NB4 (cell line): ENCODE measurements at regions not wholly inside any gene's neighbourhood (a gene's known extent, or its start where the extent isn't known, plus 50 kb on each side); places are given as distances from the start of the nearest gene placed in this dataset.
"Not testable (repeated sequence)": the region's sequence is repeated elsewhere in the genome, so short reads cannot be mapped to it uniquely, and the experiment has no call there.

Experiments used
- DNase-seq: peaks from one replicate; pipeline ENCODE4 v3.0.0; 2010; ENCODE audit warnings: low read depth
- H3K4me3 ChIP-seq: one replicate; pipeline ENCODE4 v1.5.1; 2011; ENCODE audit warnings: mild to moderate bottlenecking, low read depth, low read length, moderate library complexity
- MYC ChIP-seq: IDR thresholded peaks from 2 replicates; pipeline ENCODE4 v1.6.1; 2011; ENCODE audit warnings: low read depth, low read length
- POLR2A ChIP-seq: IDR thresholded peaks from 2 replicates; pipeline ENCODE4 v1.6.1; 2011; ENCODE audit warnings: mild to moderate bottlenecking; ENCODE audit not compliant: insufficient read length; ENCODE audit errors: extremely low read depth
- TF ChIP-seq, protein P1 (sequence below): IDR thresholded peaks from one replicate; pipeline ENCODE4 v1.5.1; 2012; ENCODE audit warnings: low read depth, low read length
- TF ChIP-seq, protein P2 (sequence below): IDR thresholded peaks from 2 replicates; pipeline ENCODE4 v1.6.1; 2011; ENCODE audit warnings: low read depth, low read length

DNA sequence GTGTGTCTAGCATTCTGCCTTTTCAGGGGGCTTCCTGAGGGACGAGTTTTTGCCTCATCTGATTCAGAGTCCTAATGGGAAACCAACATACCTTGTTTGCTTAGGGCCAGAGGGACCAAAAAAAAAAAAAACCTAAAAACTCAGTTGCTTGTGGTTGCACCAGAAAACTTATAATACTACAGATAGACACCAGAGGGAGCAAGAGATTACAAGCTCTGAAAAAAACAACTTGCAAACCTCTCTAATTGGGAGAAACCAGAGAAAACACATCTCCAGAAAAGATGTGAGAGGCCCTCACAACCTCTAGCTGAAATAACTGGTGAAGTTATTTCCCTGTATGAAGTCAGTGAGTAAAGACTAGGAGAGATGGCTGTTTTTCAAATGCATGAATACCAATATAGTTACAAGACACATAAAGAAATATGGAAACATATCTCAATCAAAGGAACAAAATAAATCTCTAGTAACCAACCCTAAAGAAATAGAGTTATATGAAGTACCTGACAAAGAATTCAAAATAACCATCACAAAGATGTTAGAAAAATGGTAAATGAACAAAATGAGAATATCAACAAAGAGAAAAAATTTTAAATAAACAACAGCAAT, 233.7 kb upstream of the NFIA start:
- DNase-seq: peak; percentile 24
- no peak overlapping the region for H3K4me3 ChIP-seq
- TF ChIP-seq POLR2A: no peak
- TF ChIP-seq, protein P1, sequence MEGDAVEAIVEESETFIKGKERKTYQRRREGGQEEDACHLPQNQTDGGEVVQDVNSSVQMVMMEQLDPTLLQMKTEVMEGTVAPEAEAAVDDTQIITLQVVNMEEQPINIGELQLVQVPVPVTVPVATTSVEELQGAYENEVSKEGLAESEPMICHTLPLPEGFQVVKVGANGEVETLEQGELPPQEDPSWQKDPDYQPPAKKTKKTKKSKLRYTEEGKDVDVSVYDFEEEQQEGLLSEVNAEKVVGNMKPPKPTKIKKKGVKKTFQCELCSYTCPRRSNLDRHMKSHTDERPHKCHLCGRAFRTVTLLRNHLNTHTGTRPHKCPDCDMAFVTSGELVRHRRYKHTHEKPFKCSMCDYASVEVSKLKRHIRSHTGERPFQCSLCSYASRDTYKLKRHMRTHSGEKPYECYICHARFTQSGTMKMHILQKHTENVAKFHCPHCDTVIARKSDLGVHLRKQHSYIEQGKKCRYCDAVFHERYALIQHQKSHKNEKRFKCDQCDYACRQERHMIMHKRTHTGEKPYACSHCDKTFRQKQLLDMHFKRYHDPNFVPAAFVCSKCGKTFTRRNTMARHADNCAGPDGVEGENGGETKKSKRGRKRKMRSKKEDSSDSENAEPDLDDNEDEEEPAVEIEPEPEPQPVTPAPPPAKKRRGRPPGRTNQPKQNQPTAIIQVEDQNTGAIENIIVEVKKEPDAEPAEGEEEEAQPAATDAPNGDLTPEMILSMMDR: peak; percentile 10
- TF ChIP-seq, protein P2, sequence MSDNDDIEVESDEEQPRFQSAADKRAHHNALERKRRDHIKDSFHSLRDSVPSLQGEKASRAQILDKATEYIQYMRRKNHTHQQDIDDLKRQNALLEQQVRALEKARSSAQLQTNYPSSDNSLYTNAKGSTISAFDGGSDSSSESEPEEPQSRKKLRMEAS: no peak
- no peak for TF ChIP-seq MYC

DNA sequence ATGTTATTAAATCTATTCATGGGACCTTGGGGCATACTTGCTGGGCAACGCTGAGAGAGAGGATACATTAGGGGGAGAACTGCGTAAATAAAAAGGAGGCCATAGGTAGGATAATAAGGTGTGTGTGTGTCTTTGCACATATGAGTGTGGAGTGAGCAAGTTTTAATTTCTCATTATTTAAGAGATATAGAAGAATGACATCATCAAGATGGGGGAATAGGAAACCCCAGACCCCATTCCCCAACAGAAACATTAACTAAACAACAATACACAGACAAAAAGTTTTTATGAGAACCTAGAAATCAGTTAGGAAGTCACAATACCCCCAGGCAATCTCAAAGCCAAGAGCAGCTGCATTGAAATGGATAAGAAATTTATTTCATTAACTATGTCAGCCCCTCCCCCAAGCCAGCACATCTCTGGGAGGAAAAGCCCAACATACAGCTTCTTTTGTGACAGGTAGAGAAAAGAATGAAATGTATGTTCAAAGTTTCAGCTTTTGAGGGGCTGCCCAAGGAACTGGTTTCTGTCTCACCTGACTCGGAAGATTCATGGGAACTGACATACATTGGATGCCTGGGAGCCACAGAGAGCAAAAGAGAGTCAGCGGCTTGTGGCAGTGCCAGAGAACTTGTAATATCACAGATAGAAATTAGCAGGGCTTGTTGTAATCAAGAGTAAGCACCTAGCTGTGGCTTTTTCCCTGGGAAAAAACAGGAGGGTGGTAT, 234.3 kb upstream of the NFIA start:
- no peak overlapping the region for H3K4me3 ChIP-seq
- TF ChIP-seq MYC (no peak), POLR2A (no peak)
- TF ChIP-seq, protein P2: no peak
- TF ChIP-seq, protein P1: no peak
- DNase-seq: no peak

DNA sequence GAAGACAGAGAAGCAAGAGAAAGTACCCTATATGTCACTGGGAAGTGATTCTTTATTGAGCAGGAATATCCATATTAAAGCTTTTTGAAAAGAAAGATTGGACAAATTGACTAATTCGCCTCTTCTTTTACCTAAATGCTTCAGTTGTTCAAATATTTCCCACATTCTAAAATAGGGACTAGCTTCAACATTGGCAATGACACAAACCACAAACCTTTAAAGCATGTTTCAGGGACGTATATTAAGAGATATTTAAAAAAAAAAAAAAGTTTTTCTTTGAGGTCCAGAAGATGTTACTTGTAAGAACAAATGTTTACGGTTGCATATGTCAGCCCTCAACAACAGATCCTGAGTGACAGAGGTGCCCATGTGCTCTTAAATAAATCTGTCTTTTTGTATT, 235.0 kb upstream of the NFIA start:
- DNase-seq: no peak
- TF ChIP-seq, protein P2: no peak
- TF ChIP-seq POLR2A (no peak), MYC (no peak)
- TF ChIP-seq, protein P1: no peak
- no peak overlapping the region for H3K4me3 ChIP-seq

DNA sequence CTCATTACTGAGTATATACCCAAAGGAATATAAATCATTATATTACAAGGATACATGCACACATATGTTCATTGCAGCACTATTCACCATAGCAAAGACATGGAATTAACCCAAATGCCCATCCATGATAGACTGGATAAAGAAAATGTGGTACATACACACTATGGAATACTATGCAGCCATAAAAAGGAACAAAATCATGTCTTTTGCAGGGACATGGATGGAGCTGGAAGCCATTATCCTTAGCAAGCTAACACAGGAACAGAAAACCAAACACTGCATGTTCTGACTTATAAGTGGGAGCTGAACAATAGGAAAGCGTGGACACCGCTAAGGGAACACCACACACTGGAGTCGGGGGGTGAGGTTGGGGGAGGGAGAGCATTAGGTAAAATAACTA, 236.7 kb upstream of the NFIA start:
- DNase-seq, H3K4me3 ChIP-seq: not testable (repeated sequence)

DNA sequence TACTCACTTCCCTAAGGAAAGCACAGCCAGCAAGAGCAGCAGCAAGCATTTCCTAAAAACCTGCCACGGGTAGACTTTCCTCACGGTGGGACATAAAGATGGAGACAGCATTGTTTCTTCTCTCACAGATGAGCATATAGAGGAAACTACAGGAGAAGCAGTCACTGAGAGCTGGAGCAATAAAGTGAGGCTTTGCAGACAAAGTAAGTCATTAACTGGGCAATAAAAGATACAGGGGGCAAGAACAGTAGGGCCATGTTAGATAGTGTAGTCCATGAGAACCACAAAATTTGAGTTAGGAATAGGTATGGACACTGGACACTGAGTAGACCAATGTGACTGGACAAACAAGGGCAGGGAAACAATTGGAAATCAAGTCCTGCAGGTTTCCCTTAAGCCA, 240.1 kb upstream of the NFIA start:
- DNase-seq: no peak

More for the DNA sequence above, 240.1 kb upstream of the NFIA start:
- H3K4me3 ChIP-seq: no peak overlapping the region
- TF ChIP-seq, protein P1: no peak
- TF ChIP-seq POLR2A: no peak
- TF ChIP-seq, protein P2: no peak
- TF ChIP-seq MYC: no peak
